CD14-positive monocyte (primary cell): ENCODE measurements at regions not wholly inside any gene's neighbourhood (a gene's known extent, or its start where the extent isn't known, plus 50 kb on each side); places are given as distances from the start of the nearest gene placed in this dataset.

Experiments used
- DNase-seq, 3 donors: peaks; one replicate each; pipeline ENCODE4 v3.0.0-alpha.2; 2011 to 2022
- H2AFZ ChIP-seq: 2 replicates; pipeline ENCODE4 v1.6.0; 2012; ENCODE audit warnings: mild to moderate bottlenecking, low read depth, low read length, inconsistent platforms; ENCODE audit not compliant: insufficient read depth, poor library complexity, severe bottlenecking
- H3K27ac ChIP-seq, 2 donors: 1 replicate in 1 of 2; 2 replicates in 1 of 2; pipeline ENCODE4 v1.5.1; 2012 to 2013; ENCODE audit warnings: low read length in 2 of 2, control low read depth in 1 of 2, inconsistent platforms in 1 of 2, low read depth in 1 of 2, mild to moderate bottlenecking in 1 of 2
- H3K27me3 ChIP-seq, 2 donors: one replicate each; pipeline versions ENCODE4 v1.6.0 to v1.6.1; 2011 to 2013; ENCODE audit warnings: low read length in 2 of 2; ENCODE audit not compliant: control insufficient read depth in 2 of 2, insufficient read depth in 2 of 2
- H3K36me3 ChIP-seq, 2 donors: replicated peaks in 1 of 2; 1 replicate in 1 of 2; 2 replicates in 1 of 2; pipeline versions ENCODE4 v1.5.1 to v1.6.1; 2012 to 2013; ENCODE audit warnings: low read length in 2 of 2, control low read depth in 1 of 2, inconsistent platforms in 1 of 2, mild to moderate bottlenecking in 1 of 2; ENCODE audit not compliant: insufficient read depth in 2 of 2, control insufficient read depth in 1 of 2
- H3K4me1 ChIP-seq, 2 donors: 1 replicate in 1 of 2; 2 replicates in 1 of 2; pipeline versions ENCODE4 v1.5.1 to v1.6.1; 2012 to 2013; ENCODE audit warnings: low read length in 2 of 2, control low read depth in 1 of 2, inconsistent platforms in 1 of 2, mild to moderate bottlenecking in 1 of 2, moderate library complexity in 1 of 2; ENCODE audit not compliant: insufficient read depth in 2 of 2, control insufficient read depth in 1 of 2
- H3K4me2 ChIP-seq: replicated peaks from 2 replicates; pipeline ENCODE3; 2012; ENCODE audit warnings: low read length, moderate library complexity, mild to moderate bottlenecking; ENCODE audit not compliant: poor library complexity, severe bottlenecking; ENCODE audit errors: extremely low read depth
- H3K4me3 ChIP-seq, 3 experiments: fragments of 200-600 bp in 1 of 3; sonication (generic) in 1 of 3; replicated peaks in 1 of 3; 1 replicate in 2 of 3; 2 replicates in 1 of 3; pipeline ENCODE4 v1.5.1; 2011 to 2013; ENCODE audit warnings: low read length in 3 of 3, mild to moderate bottlenecking in 3 of 3, control low read depth in 2 of 3, low read depth in 2 of 3, inconsistent platforms in 1 of 3, moderate library complexity in 1 of 3
- H3K79me2 ChIP-seq: 2 replicates; pipeline ENCODE4 v1.6.0; 2012; ENCODE audit warnings: mild to moderate bottlenecking, control low read depth, inconsistent platforms, low read length, moderate library complexity; ENCODE audit not compliant: insufficient read depth
- H3K9ac ChIP-seq: 2 replicates; pipeline ENCODE4 v1.6.0; 2017; ENCODE audit warnings: low read length, mild to moderate bottlenecking; ENCODE audit not compliant: insufficient read depth, poor library complexity, severe bottlenecking
- H3K9me3 ChIP-seq, 2 donors: replicated peaks in 1 of 2; 1 replicate in 1 of 2; 2 replicates in 1 of 2; pipeline versions ENCODE4 v1.5.1 to v1.6.1; 2012 to 2013; ENCODE audit warnings: low read length in 2 of 2, control low read depth in 1 of 2; ENCODE audit not compliant: control insufficient read depth in 1 of 2, insufficient read depth in 1 of 2
- H4K20me1 ChIP-seq: 2 replicates; pipeline ENCODE4 v1.6.0; 2012; ENCODE audit warnings: mild to moderate bottlenecking, low read length, control low read depth, moderate library complexity; ENCODE audit not compliant: insufficient read depth
- H3K27ac Mint-ChIP-seq, 7 donors: one replicate each; pipeline ENCODE4 v1.8.0; 2020; ENCODE audit warnings: mild to moderate bottlenecking in 7 of 7, mixed read lengths in 7 of 7, moderate library complexity in 6 of 7, inconsistent platforms in 2 of 7
- H3K27me3 Mint-ChIP-seq, 3 donors: one replicate each; pipeline ENCODE4 v1.8.0; 2021 to 2022; ENCODE audit warnings: low read depth in 3 of 3, mild to moderate bottlenecking in 3 of 3, mixed read lengths in 3 of 3, moderate library complexity in 3 of 3, inconsistent platforms in 1 of 3
- H3K36me3 Mint-ChIP-seq, 2 donors: one replicate each; pipeline ENCODE4 v1.8.0; 2020; ENCODE audit warnings: mixed read lengths in 2 of 2, inconsistent platforms in 1 of 2, mild to moderate bottlenecking in 1 of 2
- H3K4me1 Mint-ChIP-seq: one replicate; pipeline ENCODE4 v1.8.0; 2020; ENCODE audit warnings: mild to moderate bottlenecking, mixed read lengths
- H3K4me3 Mint-ChIP-seq, 2 donors: one replicate each; pipeline ENCODE4 v1.8.0; 2020; ENCODE audit warnings: mild to moderate bottlenecking in 2 of 2, mixed read lengths in 2 of 2, moderate library complexity in 1 of 2
- H3K9me3 Mint-ChIP-seq, 7 donors: one replicate each; pipeline ENCODE4 v1.8.0; 2020 to 2022; ENCODE audit warnings: mixed read lengths in 7 of 7, mild to moderate bottlenecking in 6 of 7, moderate library complexity in 6 of 7, inconsistent platforms in 2 of 7
- WGBS: methylation state at CpG from one replicate; pipeline ENCODE4 v1.1.5; 2013; ENCODE audit warnings: missing lambda C conversion rate; ENCODE audit not compliant: insufficient coverage; 5-methylcytosine and 5-hydroxymethylcytosine counted together
- intact Hi-C, 2 donors: fragments of 100-400 bp; cut with micrococcal nuclease; formaldehyde crosslinking; loops; one replicate each; pipeline versions ENCODE4 v1.15.0 to v1.15.1; 2023
- TF ChIP-seq, protein P1 (sequence below): fragments of 200-600 bp; IDR thresholded peaks from one replicate; pipeline ENCODE4 v1.8.0; 2022; ENCODE audit warnings: antibody characterized with exemption, mild to moderate bottlenecking

DNA sequence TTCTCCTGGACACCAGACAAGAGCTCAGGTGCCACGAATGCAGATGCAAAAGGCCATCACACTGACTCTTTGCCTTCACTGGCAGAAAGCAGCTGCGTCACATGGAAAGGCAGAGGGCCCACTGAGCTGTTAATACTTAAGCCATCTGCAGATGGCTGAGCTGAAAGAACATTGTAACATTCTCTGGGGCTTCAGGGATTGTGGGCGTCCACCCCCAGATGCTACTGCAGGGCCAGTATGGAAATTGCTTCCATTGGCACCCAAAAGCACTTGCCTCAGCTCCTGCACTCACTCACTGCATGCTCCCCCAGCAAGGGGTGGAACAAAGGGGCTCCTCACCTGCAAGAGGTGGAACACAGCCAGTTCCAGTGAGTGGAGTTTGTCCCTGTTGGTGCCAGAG lies 1264.6 kb downstream of the REEP3 start:
- Histone ChIP-seq H3K9me3 (peaks cover 15 to 20% of the 10 kb centered on the region in 2 donors), H3K27ac (no peak overlapping the region), H3K9ac (no peak overlapping the region), H3K79me2 (no peaks in the 10 kb centered on the region), H4K20me1 (no peaks in the 10 kb centered on the region), H3K4me2 (no peak overlapping the region), H3K4me1 (no peaks in the 10 kb centered on the region), H2AFZ (no peak overlapping the region), H3K36me3 (no peaks in the 10 kb centered on the region), H3K4me3 (no peak overlapping the region), H3K27me3 (no peaks in the 10 kb centered on the region)
- Mint-ChIP-seq H3K27me3 (peaks cover 0 to 1% (median 0%) of the 10 kb centered on the region in 3 donors), H3K4me3 (no peak overlapping the region), H3K36me3 (no peaks in the 10 kb centered on the region), H3K27ac (no peak overlapping the region), H3K4me1 (no peaks in the 10 kb centered on the region), H3K9me3 (peaks cover 4 to 37% (median 16%) of the 10 kb centered on the region in 7 donors)
- DNase-seq = no peak
- intact Hi-C loops = no loop called here
- TF ChIP-seq, protein P1, sequence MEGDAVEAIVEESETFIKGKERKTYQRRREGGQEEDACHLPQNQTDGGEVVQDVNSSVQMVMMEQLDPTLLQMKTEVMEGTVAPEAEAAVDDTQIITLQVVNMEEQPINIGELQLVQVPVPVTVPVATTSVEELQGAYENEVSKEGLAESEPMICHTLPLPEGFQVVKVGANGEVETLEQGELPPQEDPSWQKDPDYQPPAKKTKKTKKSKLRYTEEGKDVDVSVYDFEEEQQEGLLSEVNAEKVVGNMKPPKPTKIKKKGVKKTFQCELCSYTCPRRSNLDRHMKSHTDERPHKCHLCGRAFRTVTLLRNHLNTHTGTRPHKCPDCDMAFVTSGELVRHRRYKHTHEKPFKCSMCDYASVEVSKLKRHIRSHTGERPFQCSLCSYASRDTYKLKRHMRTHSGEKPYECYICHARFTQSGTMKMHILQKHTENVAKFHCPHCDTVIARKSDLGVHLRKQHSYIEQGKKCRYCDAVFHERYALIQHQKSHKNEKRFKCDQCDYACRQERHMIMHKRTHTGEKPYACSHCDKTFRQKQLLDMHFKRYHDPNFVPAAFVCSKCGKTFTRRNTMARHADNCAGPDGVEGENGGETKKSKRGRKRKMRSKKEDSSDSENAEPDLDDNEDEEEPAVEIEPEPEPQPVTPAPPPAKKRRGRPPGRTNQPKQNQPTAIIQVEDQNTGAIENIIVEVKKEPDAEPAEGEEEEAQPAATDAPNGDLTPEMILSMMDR = no peak
- WGBS = 77% methylated on average over 2 of the region's 3 CpGs

GRCh38 chr10:64786989-64787388 lies 1265.8 kb downstream of the REEP3 start:
- no peaks in the 10 kb centered on the region for H3K4me1 Mint-ChIP-seq
- WGBS = 80% methylated on average over 1 of the region's 2 CpGs
- intact Hi-C loops = no loop called here

More at GRCh38 chr10:64786989-64787388, 1265.8 kb downstream of the REEP3 start:
- Histone ChIP-seq H3K4me1 (no peaks in the 10 kb centered on the region), H3K4me2 (no peak overlapping the region), H3K27ac (no peak overlapping the region), H3K9me3 (peaks cover 15 to 17% of the 10 kb centered on the region in 2 donors), H3K79me2 (no peaks in the 10 kb centered on the region), H4K20me1 (no peaks in the 10 kb centered on the region), H3K36me3 (no peaks in the 10 kb centered on the region), H3K27me3 (no peaks in the 10 kb centered on the region), H3K4me3 (no peak overlapping the region), H2AFZ (no peak overlapping the region), H3K9ac (no peak overlapping the region)
- no peak overlapping the region for H3K4me3 Mint-ChIP-seq
- DNase-seq = no peak
- TF ChIP-seq, protein P1 = no peak
- no peaks in the 10 kb centered on the region for H3K36me3 Mint-ChIP-seq
- H3K9me3 Mint-ChIP-seq = peaks cover 4 to 32% (median 16%) of the 10 kb centered on the region in 7 donors
- H3K27me3 Mint-ChIP-seq = peaks cover 0 to 1% (median 0%) of the 10 kb centered on the region in 3 donors
- H3K27ac Mint-ChIP-seq = no peak overlapping the region
